ENCODE measurements at regions not wholly inside any gene's neighbourhood (a gene's known extent, or its start where the extent isn't known, plus 50 kb on each side); places are given as distances from the start of the nearest gene placed in this dataset.

DNA sequence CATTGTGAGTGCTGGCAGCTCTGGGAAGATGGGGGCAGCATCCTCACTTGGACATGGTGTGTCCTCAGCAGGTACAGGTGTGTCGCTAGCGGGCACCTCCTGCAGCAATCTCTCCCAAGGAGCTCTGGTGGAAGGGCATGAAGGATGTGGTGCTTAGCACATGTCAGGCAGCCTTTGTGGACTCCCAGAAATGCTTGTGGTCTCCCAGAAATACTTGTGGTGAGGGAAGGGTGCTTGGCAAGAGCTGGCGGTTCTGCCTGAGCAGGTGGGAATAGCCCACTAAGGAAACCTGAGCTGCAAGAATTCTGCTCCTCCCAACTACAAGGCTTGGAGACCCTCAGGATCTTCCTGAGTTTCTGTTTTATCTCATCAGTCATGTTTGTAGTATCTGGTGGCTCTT, 371.6 kb downstream of the PRDM2 start:
- no peak for TF ChIP-seq EGR1 (IDR thresholded peaks at IDR 0.05)
- TF ChIP-seq ZBTB7A (IDR thresholded peaks at IDR 0.05; ENCODE audit: low read depth) = no peak
- TF ChIP-seq RAD21 (IDR thresholded peaks at IDR 0.05; ENCODE audit: low read depth) = no peak
- TF ChIP-seq FOXM1 (IDR thresholded peaks at IDR 0.05; ENCODE audit: borderline replicate concordance, low read depth) = no peak
- no peak for TF ChIP-seq NFIC (IDR thresholded peaks at IDR 0.05)
- no peak for TF ChIP-seq TCF12 (IDR thresholded peaks at IDR 0.05; ENCODE audit: low read depth)
- no peak for TF ChIP-seq TAF1 (IDR thresholded peaks at IDR 0.05; ENCODE audit: low read depth)
- TF ChIP-seq, protein P1, sequence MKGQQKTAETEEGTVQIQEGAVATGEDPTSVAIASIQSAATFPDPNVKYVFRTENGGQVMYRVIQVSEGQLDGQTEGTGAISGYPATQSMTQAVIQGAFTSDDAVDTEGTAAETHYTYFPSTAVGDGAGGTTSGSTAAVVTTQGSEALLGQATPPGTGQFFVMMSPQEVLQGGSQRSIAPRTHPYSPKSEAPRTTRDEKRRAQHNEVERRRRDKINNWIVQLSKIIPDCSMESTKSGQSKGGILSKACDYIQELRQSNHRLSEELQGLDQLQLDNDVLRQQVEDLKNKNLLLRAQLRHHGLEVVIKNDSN (IDR thresholded peaks at IDR 0.05) = no peak
- TF ChIP-seq CEBPB (IDR thresholded peaks at IDR 0.05) = no peak
- TF ChIP-seq YY1 (IDR thresholded peaks at IDR 0.05; ENCODE audit: low read depth) = no peak
- TF ChIP-seq CREB1 (IDR thresholded peaks at IDR 0.05; ENCODE audit: low read depth) = no peak
- no peak for TF ChIP-seq TEAD4 (IDR thresholded peaks at IDR 0.05)
- no peak for TF ChIP-seq EP300 (IDR thresholded peaks at IDR 0.05; ENCODE audit: borderline replicate concordance)
- TF ChIP-seq, protein P2, sequence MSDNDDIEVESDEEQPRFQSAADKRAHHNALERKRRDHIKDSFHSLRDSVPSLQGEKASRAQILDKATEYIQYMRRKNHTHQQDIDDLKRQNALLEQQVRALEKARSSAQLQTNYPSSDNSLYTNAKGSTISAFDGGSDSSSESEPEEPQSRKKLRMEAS (IDR thresholded peaks at IDR 0.05) = no peak
- TF ChIP-seq, protein P3, sequence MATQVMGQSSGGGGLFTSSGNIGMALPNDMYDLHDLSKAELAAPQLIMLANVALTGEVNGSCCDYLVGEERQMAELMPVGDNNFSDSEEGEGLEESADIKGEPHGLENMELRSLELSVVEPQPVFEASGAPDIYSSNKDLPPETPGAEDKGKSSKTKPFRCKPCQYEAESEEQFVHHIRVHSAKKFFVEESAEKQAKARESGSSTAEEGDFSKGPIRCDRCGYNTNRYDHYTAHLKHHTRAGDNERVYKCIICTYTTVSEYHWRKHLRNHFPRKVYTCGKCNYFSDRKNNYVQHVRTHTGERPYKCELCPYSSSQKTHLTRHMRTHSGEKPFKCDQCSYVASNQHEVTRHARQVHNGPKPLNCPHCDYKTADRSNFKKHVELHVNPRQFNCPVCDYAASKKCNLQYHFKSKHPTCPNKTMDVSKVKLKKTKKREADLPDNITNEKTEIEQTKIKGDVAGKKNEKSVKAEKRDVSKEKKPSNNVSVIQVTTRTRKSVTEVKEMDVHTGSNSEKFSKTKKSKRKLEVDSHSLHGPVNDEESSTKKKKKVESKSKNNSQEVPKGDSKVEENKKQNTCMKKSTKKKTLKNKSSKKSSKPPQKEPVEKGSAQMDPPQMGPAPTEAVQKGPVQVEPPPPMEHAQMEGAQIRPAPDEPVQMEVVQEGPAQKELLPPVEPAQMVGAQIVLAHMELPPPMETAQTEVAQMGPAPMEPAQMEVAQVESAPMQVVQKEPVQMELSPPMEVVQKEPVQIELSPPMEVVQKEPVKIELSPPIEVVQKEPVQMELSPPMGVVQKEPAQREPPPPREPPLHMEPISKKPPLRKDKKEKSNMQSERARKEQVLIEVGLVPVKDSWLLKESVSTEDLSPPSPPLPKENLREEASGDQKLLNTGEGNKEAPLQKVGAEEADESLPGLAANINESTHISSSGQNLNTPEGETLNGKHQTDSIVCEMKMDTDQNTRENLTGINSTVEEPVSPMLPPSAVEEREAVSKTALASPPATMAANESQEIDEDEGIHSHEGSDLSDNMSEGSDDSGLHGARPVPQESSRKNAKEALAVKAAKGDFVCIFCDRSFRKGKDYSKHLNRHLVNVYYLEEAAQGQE (IDR thresholded peaks at IDR 0.05; ENCODE audit: low read depth) = no peak

DNA sequence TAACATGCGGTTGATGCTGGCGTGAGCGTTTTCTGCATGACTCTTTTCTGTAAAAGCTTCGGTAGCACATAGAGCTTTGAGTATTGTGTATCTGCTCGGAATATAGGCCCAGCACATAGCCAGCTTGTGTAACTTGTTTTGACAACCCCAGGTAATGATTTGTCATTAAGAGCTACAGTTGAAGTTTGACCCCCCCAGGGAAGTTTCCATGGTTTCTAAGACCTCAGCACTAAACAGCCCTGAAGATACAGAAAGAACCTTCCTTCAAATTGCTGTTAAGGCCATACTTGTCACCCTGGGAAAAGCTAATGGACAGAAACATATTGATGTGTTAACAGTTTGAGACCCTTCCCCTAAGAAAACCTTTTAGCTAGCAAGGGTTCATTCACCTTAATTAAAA, 380.7 kb downstream of the PRDM2 start:
- TF ChIP-seq EGR1 (IDR thresholded peaks at IDR 0.05) (no peak), TEAD4 (IDR thresholded peaks at IDR 0.05) (no peak), ZBTB7A (IDR thresholded peaks at IDR 0.05; ENCODE audit: low read depth) (no peak), RAD21 (IDR thresholded peaks at IDR 0.05; ENCODE audit: low read depth) (no peak), TAF1 (IDR thresholded peaks at IDR 0.05; ENCODE audit: low read depth) (no peak)
- TF ChIP-seq, protein P1 (IDR thresholded peaks at IDR 0.05) = no peak
- TF ChIP-seq, protein P2 (IDR thresholded peaks at IDR 0.05) = no peak

DNA sequence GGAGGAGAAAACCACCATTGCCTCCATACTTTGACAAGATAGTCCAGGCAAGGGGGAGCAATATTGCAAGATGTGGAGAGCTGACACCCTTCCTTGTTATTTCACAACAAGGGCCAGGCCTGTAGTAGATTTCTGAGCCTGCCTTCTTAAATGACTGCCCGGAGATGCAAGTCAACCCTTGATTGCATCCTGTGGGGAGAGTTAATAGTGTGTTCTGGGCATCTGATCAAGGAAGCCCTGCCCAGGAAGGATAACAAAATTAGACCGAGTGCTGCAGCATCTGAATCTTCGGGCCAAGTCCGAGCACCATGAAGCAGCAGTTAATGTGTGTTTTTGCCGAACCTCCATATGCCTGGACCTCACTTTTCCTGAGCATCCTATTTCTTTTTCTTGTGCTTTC, 382.3 kb downstream of the PRDM2 start:
- TF ChIP-seq NFIC (IDR thresholded peaks at IDR 0.05) (no peak), CREB1 (IDR thresholded peaks at IDR 0.05; ENCODE audit: low read depth) (no peak), ZBTB7A (IDR thresholded peaks at IDR 0.05; ENCODE audit: low read depth) (no peak), RAD21 (IDR thresholded peaks at IDR 0.05; ENCODE audit: low read depth) (no peak), FOXM1 (IDR thresholded peaks at IDR 0.05; ENCODE audit: borderline replicate concordance, low read depth) (no peak)
- TF ChIP-seq, protein P2 (IDR thresholded peaks at IDR 0.05) = no peak
- TF ChIP-seq, protein P3 (IDR thresholded peaks at IDR 0.05; ENCODE audit: low read depth) = no peak

DNA sequence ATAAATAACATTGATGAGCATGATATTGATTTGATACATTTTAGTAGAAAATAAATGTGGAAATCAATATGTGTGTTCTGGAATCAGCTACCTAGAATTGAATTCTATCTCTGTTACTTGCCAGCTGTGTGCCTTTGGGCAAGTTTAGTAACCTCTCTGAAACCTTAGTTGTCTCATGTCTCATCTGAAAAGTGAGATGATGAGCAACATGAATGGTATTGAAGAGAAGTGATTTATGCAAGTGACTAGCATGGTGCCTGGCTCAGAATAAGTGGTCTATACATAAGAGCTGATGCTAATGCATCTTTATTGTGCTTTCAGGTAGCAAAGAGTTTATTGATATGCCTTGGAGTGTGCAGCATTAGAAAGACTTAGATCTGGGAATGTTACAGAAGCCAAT, 383.3 kb downstream of the PRDM2 start:
- no peak for TF ChIP-seq RAD21 (IDR thresholded peaks at IDR 0.05; ENCODE audit: low read depth)
- TF ChIP-seq ZBTB7A (IDR thresholded peaks at IDR 0.05; ENCODE audit: low read depth) = no peak
- TF ChIP-seq EP300 (IDR thresholded peaks at IDR 0.05; ENCODE audit: borderline replicate concordance) = no peak
- no peak for TF ChIP-seq FOXM1 (IDR thresholded peaks at IDR 0.05; ENCODE audit: borderline replicate concordance, low read depth)
- no peak for TF ChIP-seq TCF12 (IDR thresholded peaks at IDR 0.05; ENCODE audit: low read depth)
- no peak for TF ChIP-seq CEBPB (IDR thresholded peaks at IDR 0.05)
- no peak for TF ChIP-seq EGR1 (IDR thresholded peaks at IDR 0.05)
- TF ChIP-seq TAF1 (IDR thresholded peaks at IDR 0.05; ENCODE audit: low read depth) = no peak
- TF ChIP-seq, protein P2 (IDR thresholded peaks at IDR 0.05) = no peak
- TF ChIP-seq, protein P3 (IDR thresholded peaks at IDR 0.05; ENCODE audit: low read depth) = no peak
- no peak for TF ChIP-seq NFIC (IDR thresholded peaks at IDR 0.05)
- TF ChIP-seq TEAD4 (IDR thresholded peaks at IDR 0.05) = no peak
- TF ChIP-seq CREB1 (IDR thresholded peaks at IDR 0.05; ENCODE audit: low read depth) = no peak
- TF ChIP-seq, protein P1 (IDR thresholded peaks at IDR 0.05) = no peak
- TF ChIP-seq YY1 (IDR thresholded peaks at IDR 0.05; ENCODE audit: low read depth) = no peak
